ENCODE measurements at regions not wholly inside any gene's neighbourhood (a gene's known extent, or its start where the extent isn't known, plus 50 kb on each side); places are given as distances from the start of the nearest gene placed in this dataset.

GRCh38 chr13:107043021-107043956 lies 475.4 kb upstream of the ARGLU1 start:
- DNase-seq (ENCODE audit: unreplicated experiment): no peak
- Mint-ChIP-seq H3K27me3 (ENCODE audit: insufficient read depth, unreplicated experiment) (no peaks in the 10 kb centered on the region), H3K4me1 (ENCODE audit: insufficient read depth, unreplicated experiment) (no peaks in the 10 kb centered on the region), H3K36me3 (ENCODE audit: insufficient read depth, unreplicated experiment) (no peaks in the 10 kb centered on the region), H3K4me3 (ENCODE audit: unreplicated experiment) (no peak overlapping the region), H3K9me3 (ENCODE audit: unreplicated experiment) (peaks cover 8% of the 10 kb centered on the region), H3K27ac (ENCODE audit: low read depth, unreplicated experiment) (no peak overlapping the region)
- no peak for TF ChIP-seq CTCF (IDR thresholded peaks at IDR 0.05; ENCODE audit: unreplicated experiment)
- CTCF ChIA-PET: interaction anchor here (1.4 kb wide), 1 partner anchor 101 kb away, joined by 4 read pairs; no protein-coding TSS in a partner anchor
- no TSS peak for BruUV-seq (replicated peaks)
- intact Hi-C loops (cut with micrococcal nuclease): no loop called here
- POLR2A ChIA-PET: no interaction called here

- Mint-ChIP-seq H3K9me3 (ENCODE audit: unreplicated experiment) (peaks cover 10% of the 10 kb centered on the region), H3K27me3 (ENCODE audit: insufficient read depth, unreplicated experiment) (no peaks in the 10 kb centered on the region), H3K4me1 (ENCODE audit: insufficient read depth, unreplicated experiment) (no peaks in the 10 kb centered on the region), H3K27ac (ENCODE audit: low read depth, unreplicated experiment) (no peak overlapping the region), H3K36me3 (ENCODE audit: insufficient read depth, unreplicated experiment) (no peaks in the 10 kb centered on the region), H3K4me3 (ENCODE audit: unreplicated experiment) (no peak overlapping the region)
- ChIA-PET POLR2A (no interaction called here), CTCF (no interaction called here)
- no peak for DNase-seq (ENCODE audit: unreplicated experiment)
- intact Hi-C loops (cut with micrococcal nuclease): no loop called here
- no peak for TF ChIP-seq CTCF (IDR thresholded peaks at IDR 0.05; ENCODE audit: unreplicated experiment)
- BruUV-seq (replicated peaks): no TSS peak
Measured at GRCh38 chr13:107035778-107036177, 467.8 kb upstream of the ARGLU1 start.

- Mint-ChIP-seq H3K4me3 (ENCODE audit: unreplicated experiment) (no peak overlapping the region), H3K27me3 (ENCODE audit: insufficient read depth, unreplicated experiment) (no peaks in the 10 kb centered on the region), H3K9me3 (ENCODE audit: unreplicated experiment) (peaks cover 8% of the 10 kb centered on the region), H3K4me1 (ENCODE audit: insufficient read depth, unreplicated experiment) (no peaks in the 10 kb centered on the region), H3K36me3 (ENCODE audit: insufficient read depth, unreplicated experiment) (no peaks in the 10 kb centered on the region), H3K27ac (ENCODE audit: low read depth, unreplicated experiment) (no peak overlapping the region)
- ChIA-PET CTCF (no interaction called here), POLR2A (no interaction called here)
- no TSS peak for BruUV-seq (replicated peaks)
- no peak for TF ChIP-seq CTCF (IDR thresholded peaks at IDR 0.05; ENCODE audit: unreplicated experiment)
- no peak for DNase-seq (ENCODE audit: unreplicated experiment)
- intact Hi-C loops (cut with micrococcal nuclease): no loop called here
Measured at GRCh38 chr13:107035186-107035585, 467.2 kb upstream of the ARGLU1 start.

GRCh38 chr13:107034236-107034872 lies 466.4 kb upstream of the ARGLU1 start:
- Mint-ChIP-seq H3K4me1 (ENCODE audit: insufficient read depth, unreplicated experiment) (no peaks in the 10 kb centered on the region), H3K4me3 (ENCODE audit: unreplicated experiment) (no peak overlapping the region), H3K27ac (ENCODE audit: low read depth, unreplicated experiment) (no peak overlapping the region), H3K36me3 (ENCODE audit: insufficient read depth, unreplicated experiment) (no peaks in the 10 kb centered on the region), H3K27me3 (ENCODE audit: insufficient read depth, unreplicated experiment) (no peaks in the 10 kb centered on the region), H3K9me3 (ENCODE audit: unreplicated experiment) (peaks cover 8% of the 10 kb centered on the region)
- no peak for TF ChIP-seq CTCF (IDR thresholded peaks at IDR 0.05; ENCODE audit: unreplicated experiment)
- no TSS peak for BruUV-seq (replicated peaks)
- CTCF ChIA-PET: interaction anchor here (0.7 kb wide), 1 partner anchor 45 kb away, joined by 3 read pairs; no protein-coding TSS in a partner anchor
- intact Hi-C loops (cut with micrococcal nuclease): no loop called here
- POLR2A ChIA-PET: no interaction called here
- DNase-seq (ENCODE audit: unreplicated experiment): no peak

All from MCF 10A (cell line).